H1 (cell line): ENCODE measurements at regions not wholly inside any gene's neighbourhood (a gene's known extent, or its start where the extent isn't known, plus 50 kb on each side); places are given as distances from the start of the nearest gene placed in this dataset.

Experiments
- CTCF ChIA-PET: fragments of 300-600 bp; sonication (Branson Sonifier 250); formaldehyde crosslinking; loops from one replicate; lab custom pipeline; 2021; ENCODE audit not compliant: partially characterized antibody; lab: Charles Lee
- POLR2A ChIA-PET: fragments of 300-600 bp; sonication (Branson Sonifier 250); formaldehyde crosslinking; loops from one replicate; lab custom pipeline; 2021; ENCODE audit warnings: inconsistent platforms; ENCODE audit not compliant: partially characterized antibody; lab: Charles Lee
- DNase-seq, 2 experiments: peaks; one replicate each; pipeline versions ENCODE4 v3.0.0 to v3.0.0-alpha.2; 2010 to 2022; ENCODE audit warnings: low spot score in 2 of 2, low read depth in 1 of 2, mixed read lengths in 1 of 2
- FAIRE-seq: peaks from 2 replicates; lab custom pipeline; 2011; peaks lifted over from hg19 to GRCh38; lab: Jason Lieb, UNC
- H2AFZ ChIP-seq: 2 replicates; pipeline ENCODE4 v1.8.1; 2012; ENCODE audit warnings: low read length, inconsistent platforms
- H2AK5ac ChIP-seq: 2 replicates; pipeline ENCODE4 v1.6.1; 2013; ENCODE audit warnings: low read depth, low read length
- H2BK120ac ChIP-seq: replicated peaks from 2 replicates; pipeline ENCODE3; 2013; ENCODE audit warnings: low read depth, low read length, inconsistent platforms
- H2BK12ac ChIP-seq: 2 replicates; pipeline ENCODE4 v1.6.1; 2013; ENCODE audit warnings: low read depth, low read length
- H2BK15ac ChIP-seq: 2 replicates; pipeline ENCODE4 v1.6.1; 2013; ENCODE audit warnings: low read length
- H2BK20ac ChIP-seq: 2 replicates; pipeline ENCODE4 v1.6.1; 2013; ENCODE audit warnings: low read length
- H2BK5ac ChIP-seq: 2 replicates; pipeline ENCODE4 v1.6.1; 2013; ENCODE audit warnings: low read depth, low read length
- H3K14ac ChIP-seq: 2 replicates; pipeline ENCODE4 v1.6.1; 2013; ENCODE audit warnings: inconsistent platforms; ENCODE audit not compliant: insufficient read length
- H3K18ac ChIP-seq: 2 replicates; pipeline ENCODE4 v1.6.1; 2013; ENCODE audit warnings: low read length; ENCODE audit errors: extremely low read depth
- H3K23ac ChIP-seq: 2 replicates; pipeline ENCODE4 v1.6.1; 2013; ENCODE audit warnings: inconsistent platforms; ENCODE audit not compliant: insufficient read length
- H3K23me2 ChIP-seq: 2 replicates; pipeline ENCODE4 v1.6.1; 2013; ENCODE audit warnings: low read depth, low read length
- H3K27ac ChIP-seq: 2 replicates; pipeline ENCODE4 v1.6.1; 2011; ENCODE audit warnings: low read depth, low read length, inconsistent platforms
- H3K27me3 ChIP-seq, 4 experiments: replicated peaks in 1 of 4; 1 replicate in 1 of 4; 2 replicates in 3 of 4; pipeline versions ENCODE4 v1.6.1 to v1.8.1; 2011 to 2013; ENCODE audit warnings: low read length in 3 of 4, mild to moderate bottlenecking in 3 of 4, inconsistent platforms in 2 of 4, mixed read lengths in 2 of 4, moderate library complexity in 1 of 4; ENCODE audit not compliant: control insufficient read depth in 3 of 4, insufficient read depth in 3 of 4; ENCODE audit errors: extremely low read depth in 1 of 4
- H3K36me3 ChIP-seq, 4 experiments: 2 replicates each; pipeline versions ENCODE4 v1.6.1 to v1.8.1; 2011 to 2013; ENCODE audit warnings: mild to moderate bottlenecking in 4 of 4, low read length in 3 of 4, moderate library complexity in 2 of 4, control low read depth in 1 of 4, inconsistent platforms in 1 of 4; ENCODE audit not compliant: insufficient read depth in 4 of 4, control insufficient read depth in 2 of 4
- H3K4ac ChIP-seq: replicated peaks from 2 replicates; pipeline ENCODE3; 2013; ENCODE audit warnings: low read length, low read depth, mixed read lengths, inconsistent platforms; ENCODE audit not compliant: insufficient read length
- H3K4me1 ChIP-seq, 4 experiments: replicated peaks in 1 of 4; 1 replicate in 1 of 4; 2 replicates in 3 of 4; pipeline versions ENCODE4 v1.6.1 to v1.8.1; 2011 to 2013; ENCODE audit warnings: low read length in 3 of 4, inconsistent platforms in 2 of 4, mixed read lengths in 1 of 4; ENCODE audit not compliant: insufficient read depth in 4 of 4, control insufficient read depth in 3 of 4
- H3K4me2 ChIP-seq, 2 experiments: 2 replicates each; pipeline versions ENCODE4 v1.6.1 to v1.8.1; 2011 to 2013; ENCODE audit warnings: low read depth in 2 of 2, low read length in 2 of 2, control low read depth in 1 of 2, inconsistent platforms in 1 of 2, mild to moderate bottlenecking in 1 of 2; ENCODE audit not compliant: insufficient read depth in 1 of 2
- H3K4me3 ChIP-seq, 4 experiments: fragments of 200-600, 300-600 bp in 1 of 4; sonication (generic), shearing (Covaris generic), sonication (Bioruptor Twin) in 1 of 4; 2 replicates each; pipeline versions ENCODE4 v1.5.1 to v1.8.1; 2011 to 2016; ENCODE audit warnings: low read length in 4 of 4, low read depth in 3 of 4, control low read depth in 2 of 4, inconsistent platforms in 2 of 4, mild to moderate bottlenecking in 2 of 4, mixed read lengths in 1 of 4, moderate library complexity in 1 of 4; ENCODE audit not compliant: insufficient read depth in 2 of 4; ENCODE audit errors: extremely low read depth in 1 of 4
- H3K56ac ChIP-seq: replicated peaks from 2 replicates; pipeline ENCODE3; 2013; ENCODE audit warnings: low read depth, mild to moderate bottlenecking, mixed read lengths, low read length, inconsistent platforms; ENCODE audit not compliant: insufficient read length
- H3K79me1 ChIP-seq: 2 replicates; pipeline ENCODE4 v1.6.1; 2013; ENCODE audit warnings: low read depth, low read length, control low read depth
- H3K79me2 ChIP-seq, 2 experiments: 2 replicates each; pipeline versions ENCODE4 v1.6.1 to v1.8.1; 2012 to 2013; ENCODE audit warnings: low read length in 2 of 2, mild to moderate bottlenecking in 2 of 2, inconsistent platforms in 1 of 2; ENCODE audit not compliant: insufficient read depth in 2 of 2, control insufficient read depth in 1 of 2
- H3K9ac ChIP-seq, 4 experiments: replicated peaks in 1 of 4; 1 replicate in 1 of 4; 2 replicates in 3 of 4; pipeline versions ENCODE4 v1.6.1 to v1.8.1; 2011 to 2013; ENCODE audit warnings: low read depth in 3 of 4, low read length in 3 of 4, control low read depth in 2 of 4, mild to moderate bottlenecking in 2 of 4, moderate library complexity in 2 of 4, inconsistent platforms in 1 of 4; ENCODE audit errors: extremely low read depth in 1 of 4
- H3K9me3 ChIP-seq, 2 experiments: 2 replicates each; pipeline versions ENCODE4 v1.6.1 to v1.8.1; 2012 to 2013; ENCODE audit warnings: mild to moderate bottlenecking in 2 of 2, moderate library complexity in 2 of 2, control low read depth in 1 of 2, inconsistent platforms in 1 of 2, low read depth in 1 of 2, low read length in 1 of 2, mixed read lengths in 1 of 2; ENCODE audit not compliant: insufficient read depth in 2 of 2
- H4K20me1 ChIP-seq, 2 experiments: replicated peaks in 1 of 2; 2 replicates each; pipeline versions ENCODE3 to v1.8.1; 2011 to 2013; ENCODE audit warnings: inconsistent platforms in 2 of 2, low read length in 2 of 2, mild to moderate bottlenecking in 1 of 2; ENCODE audit not compliant: insufficient read depth in 2 of 2, control insufficient read depth in 1 of 2
- H4K5ac ChIP-seq: 2 replicates; pipeline ENCODE4 v1.6.1; 2013; ENCODE audit warnings: low read length, low read depth, mixed read lengths, inconsistent platforms; ENCODE audit not compliant: insufficient read length
- H4K8ac ChIP-seq: 2 replicates; pipeline ENCODE4 v1.8.0; 2013; ENCODE audit warnings: mild to moderate bottlenecking, moderate library complexity, low read length, inconsistent platforms; ENCODE audit not compliant: insufficient read depth; ENCODE audit errors: extremely low read depth
- H4K91ac ChIP-seq: replicated peaks from 2 replicates; pipeline ENCODE3; 2013; ENCODE audit warnings: low read length, mixed read lengths, inconsistent platforms; ENCODE audit not compliant: insufficient read length
- BCL11A ChIP-seq, 2 experiments: IDR thresholded peaks; one replicate each; pipeline ENCODE4 v1.6.1; 2011; ENCODE audit warnings: low read depth in 2 of 2, low read length in 2 of 2, mild to moderate bottlenecking in 2 of 2
- BRCA1 ChIP-seq: IDR thresholded peaks from 2 replicates; pipeline ENCODE4 v1.6.1; 2012; ENCODE audit warnings: low read depth, low read length, improper control_type of control experiment
- CHD2 ChIP-seq: IDR thresholded peaks from 2 replicates; pipeline ENCODE4 v1.6.1; 2012; ENCODE audit warnings: low read length, improper control_type of control experiment
- CTBP2 ChIP-seq: IDR thresholded peaks from 2 replicates; pipeline ENCODE4 v1.7.0; 2011; ENCODE audit warnings: borderline replicate concordance, mild to moderate bottlenecking, moderate library complexity, mixed read lengths, low read length; ENCODE audit not compliant: insufficient read depth, insufficient read length
- EGR1 ChIP-seq: IDR thresholded peaks from 2 replicates; pipeline ENCODE4 v1.6.1; 2011; ENCODE audit warnings: low read depth, low read length, borderline replicate concordance
- EZH2 ChIP-seq: fragments of 200-600 bp; sonication (generic); IDR thresholded peaks from 2 replicates; pipeline ENCODE4 v1.7.1; 2012; ENCODE audit warnings: low read depth, mild to moderate bottlenecking, moderate library complexity, low read length, inconsistent platforms; ENCODE audit not compliant: severe bottlenecking
- FOSL1 ChIP-seq: IDR thresholded peaks from 2 replicates; pipeline ENCODE4 v1.6.1; 2011; ENCODE audit warnings: mild to moderate bottlenecking, low read depth, low read length, moderate library complexity; ENCODE audit not compliant: insufficient read depth
- GABPA ChIP-seq: IDR thresholded peaks from 2 replicates; pipeline ENCODE4 v1.6.1; 2011; ENCODE audit warnings: mild to moderate bottlenecking, low read length, moderate library complexity, borderline replicate concordance; ENCODE audit not compliant: insufficient read depth
- RAD21 ChIP-seq, 2 experiments: IDR thresholded peaks in 1 of 2; conservative IDR thresholded peaks in 1 of 2; 2 replicates each; pipeline ENCODE4 v1.6.1; 2011; ENCODE audit warnings: low read depth in 2 of 2, low read length in 2 of 2, improper control_type of control experiment in 1 of 2, inconsistent platforms in 1 of 2, mild to moderate bottlenecking in 1 of 2, moderate library complexity in 1 of 2
- SIRT6 ChIP-seq: IDR thresholded peaks from one replicate; pipeline ENCODE4 v1.7.1; 2012; ENCODE audit warnings: low read length, inconsistent platforms
- SP4 ChIP-seq: IDR thresholded peaks from 2 replicates; pipeline ENCODE4 v1.6.1; 2012; ENCODE audit warnings: low read length, inconsistent platforms
- USF2 ChIP-seq: IDR thresholded peaks from 2 replicates; pipeline ENCODE4 v1.6.1; 2011; ENCODE audit warnings: low read length, improper control_type of control experiment
- WGBS, 2 experiments: shearing (Covaris generic) in 1 of 2; methylation state at CpG; one replicate each; pipeline versions ENCODE4 v1.1.6 to v1.1.7; 2013 to 2015; ENCODE audit warnings: low lambda C conversion rate in 2 of 2, mixed read lengths in 2 of 2, inconsistent platforms in 1 of 2, low coverage in 1 of 2, missing lambda C conversion rate in 1 of 2; ENCODE audit not compliant: insufficient replicate concordance in 2 of 2, insufficient coverage in 1 of 2, insufficient read length in 1 of 2; ENCODE audit errors: extremely low coverage in 1 of 2, missing lambda C conversion rate in 1 of 2; 5-methylcytosine and 5-hydroxymethylcytosine counted together

DNA sequence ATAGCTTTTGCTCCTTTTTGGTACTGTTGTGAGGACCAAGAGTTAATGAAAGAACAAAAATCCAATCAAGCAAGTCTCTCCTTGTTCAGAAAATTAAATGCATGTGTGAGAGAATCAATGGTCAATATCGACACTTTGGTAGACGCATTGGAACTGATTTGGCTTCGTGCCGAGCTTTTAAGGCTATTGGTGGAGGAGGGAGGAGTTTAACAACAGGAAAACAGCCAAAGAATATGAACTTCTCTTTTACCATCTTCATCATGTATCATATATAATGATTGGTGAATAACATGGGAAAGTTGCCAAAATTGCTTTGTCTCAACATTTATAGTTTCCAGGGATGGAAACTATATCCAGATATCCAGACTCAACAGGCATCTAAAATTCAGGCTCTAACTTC lies 266.5 kb upstream of the CITED2 start:
- Histone ChIP-seq H2BK12ac (no peak overlapping the region), H4K20me1 (no peaks in the 10 kb centered on the region), H4K5ac (no peak overlapping the region), H3K23ac (no peak overlapping the region), H3K27me3 (no peaks in the 10 kb centered on the region; a peak in 1 of 7 replicates), H3K56ac (no peak overlapping the region), H3K27ac (no peak overlapping the region), H2BK20ac (no peak overlapping the region), H3K4me2 (no peak overlapping the region), H3K9me3 (no peaks in the 10 kb centered on the region), H3K23me2 (no peaks in the 10 kb centered on the region), H3K36me3 (no peaks in the 10 kb centered on the region), H2AFZ (no peak overlapping the region)
- TF ChIP-seq GABPA (no peak), USF2 (no peak), CTBP2 (no peak), SIRT6 (no peak), EZH2 (no peak), SP4 (no peak), FOSL1 (no peak), EGR1 (no peak), BCL11A (IDR thresholded peaks at IDR 0.05; ENCODE audit: low read depth in 2 of 2, low read length in 2 of 2) (no peak), RAD21 (IDR thresholded peaks at IDR 0.05 in 1 of 2, conservative IDR thresholded peaks at IDR 0.05 in 1 of 2; ENCODE audit: low read depth in 2 of 2, low read length in 2 of 2) (no peak), BRCA1 (no peak), CHD2 (no peak)
- TF ChIP-seq, all 59 proteins: peak for 0
- H2BK5ac ChIP-seq, result no peak overlapping the region
- H2BK15ac ChIP-seq, result no peak overlapping the region
- no peak overlapping the region for H3K9ac ChIP-seq
- no peak overlapping the region for H3K4me3 ChIP-seq
- WGBS, 2 experiments, result 95% methylated on average over 4 of the region's 4 CpGs; no CpG with 5 or more reads in 1 of the 2 experiments
- no peaks in the 10 kb centered on the region for H3K79me2 ChIP-seq
- H3K14ac ChIP-seq, result no peak overlapping the region
- H3K18ac ChIP-seq, result no peak overlapping the region
- H4K8ac ChIP-seq, result no peak overlapping the region
- H2AK5ac ChIP-seq, result no peak overlapping the region
- DNase-seq (no peak), FAIRE-seq (no peak)
- POLR2A ChIA-PET, result no interaction called here
- H3K4me1 ChIP-seq, result no peaks in the 10 kb centered on the region
- CTCF ChIA-PET, result interaction anchor here (0.6 kb wide), 1 partner anchor 247 kb away, joined by 4 read pairs; no protein-coding TSS in a partner anchor
- no peak overlapping the region for H4K91ac ChIP-seq
- H3K4ac ChIP-seq, result no peak overlapping the region
- no peak overlapping the region for H2BK120ac ChIP-seq
- H3K79me1 ChIP-seq, result no peaks in the 10 kb centered on the region
